Loucy (cell line): ENCODE measurements at regions not wholly inside any gene's neighbourhood (a gene's known extent, or its start where the extent isn't known, plus 50 kb on each side); places are given as distances from the start of the nearest gene placed in this dataset.

Experiments used
- H2AFZ ChIP-seq: fragments of 200-600 bp; sonication (generic); 2 replicates; pipeline ENCODE4 v1.6.0; 2016; ENCODE audit warnings: antibody characterized with exemption, mild to moderate bottlenecking, low read length, moderate library complexity
- H3F3A ChIP-seq: fragments of 200-600 bp; 2 replicates; pipeline ENCODE4 v1.6.0; 2016; ENCODE audit warnings: antibody characterized with exemption, low read depth, mild to moderate bottlenecking
- H3K27me3 ChIP-seq: fragments of 200-600 bp; sonication (generic); 2 replicates; pipeline ENCODE4 v1.6.1; 2014; ENCODE audit warnings: low read length, mild to moderate bottlenecking; ENCODE audit not compliant: insufficient read depth, poor library complexity, severe bottlenecking
- H3K36me3 ChIP-seq: fragments of 200-600 bp; sonication (generic); 2 replicates; pipeline ENCODE4 v1.6.1; 2016; ENCODE audit warnings: low read length; ENCODE audit not compliant: insufficient read depth
- H3K4me1 ChIP-seq: fragments of 200-600 bp; sonication (generic); 2 replicates; pipeline ENCODE4 v1.5.1; 2014; ENCODE audit warnings: low read length, mild to moderate bottlenecking; ENCODE audit not compliant: insufficient read depth, poor library complexity, severe bottlenecking
- H3K4me2 ChIP-seq: fragments of 200-600 bp; sonication (generic); 2 replicates; pipeline ENCODE4 v1.6.0; 2014; ENCODE audit warnings: antibody characterized with exemption, low read length, low read depth, mild to moderate bottlenecking; ENCODE audit not compliant: poor library complexity, severe bottlenecking
- H3K4me3 ChIP-seq: fragments of 200-600 bp; sonication (generic); 2 replicates; pipeline ENCODE4 v1.5.1; 2014; ENCODE audit warnings: low read length, mild to moderate bottlenecking, mixed read lengths; ENCODE audit not compliant: poor library complexity, severe bottlenecking
- H3K79me2 ChIP-seq: fragments of 200-600 bp; sonication (generic); 2 replicates; pipeline ENCODE4 v1.6.1; 2014; ENCODE audit warnings: low read length; ENCODE audit not compliant: insufficient read depth
- H3K9ac ChIP-seq: fragments of 200-600 bp; sonication (generic); 2 replicates; pipeline ENCODE4 v1.6.0; 2014; ENCODE audit warnings: mild to moderate bottlenecking, low read depth, low read length, moderate library complexity; ENCODE audit not compliant: poor library complexity, severe bottlenecking
- H3K9me2 ChIP-seq: fragments of 200-600 bp; sonication (generic); replicated peaks from 2 replicates; pipeline ENCODE4 v1.6.1; 2016; ENCODE audit warnings: low read depth, low read length, mixed read lengths
- H3K9me3 ChIP-seq: fragments of 200-600 bp; sonication (generic); 2 replicates; pipeline ENCODE4 v1.6.1; 2014; ENCODE audit warnings: mild to moderate bottlenecking, antibody characterized with exemption, low read length, low read depth; ENCODE audit not compliant: insufficient read depth
- H4K20me1 ChIP-seq: fragments of 200-600 bp; sonication (generic); 2 replicates; pipeline ENCODE4 v1.6.0; 2014; ENCODE audit warnings: antibody characterized with exemption, low read length, mild to moderate bottlenecking; ENCODE audit not compliant: insufficient read depth, poor library complexity, severe bottlenecking
- EZH2phosphoT487 ChIP-seq: fragments of 200-600 bp; IDR thresholded peaks from 2 replicates; pipeline ENCODE4 v1.6.1; 2018; ENCODE audit warnings: antibody characterized with exemption, mild to moderate bottlenecking, moderate library complexity, borderline replicate concordance
- TF ChIP-seq, protein P1 (sequence below): fragments of 200-600 bp; sonication (generic); conservative IDR thresholded peaks from 2 replicates; pipeline ENCODE4 v1.5.1; 2014; ENCODE audit warnings: mild to moderate bottlenecking, antibody characterized with exemption, low read length

DNA sequence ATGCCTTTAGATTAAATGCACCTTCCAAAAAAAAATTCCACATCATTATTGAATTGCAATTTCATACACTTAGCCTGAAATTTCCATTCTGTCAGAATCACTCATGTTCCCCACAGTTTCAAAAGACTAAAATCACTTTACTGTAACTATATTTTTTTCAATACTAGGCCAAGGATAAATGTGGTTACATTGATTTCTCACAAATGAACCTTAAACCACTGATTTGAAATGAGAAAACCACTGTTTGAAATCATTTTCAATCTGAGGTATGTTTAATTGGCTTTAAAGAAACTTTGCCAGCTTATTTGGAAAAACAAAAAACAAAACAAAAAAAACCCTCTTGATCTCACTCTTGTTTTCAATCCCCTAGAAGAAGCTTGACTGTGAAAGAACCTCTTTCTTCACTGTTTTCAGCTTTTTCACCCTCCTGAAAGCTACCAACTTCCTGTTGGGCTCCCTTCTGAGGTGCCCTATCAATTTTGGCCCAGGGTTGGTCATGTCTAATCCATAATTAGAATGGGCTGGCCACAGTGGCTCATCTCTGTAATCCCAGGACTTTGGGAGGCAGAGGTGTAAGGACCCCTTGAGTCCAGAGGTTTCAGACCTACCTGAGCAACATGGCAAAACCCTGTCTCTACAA, 242.5 kb downstream of the ADGRG6 start:
- H3K9ac ChIP-seq = no peak overlapping the region
- H4K20me1 ChIP-seq = no peaks in the 10 kb centered on the region
- H3K27me3 ChIP-seq = no peaks in the 10 kb centered on the region
- H3K4me3 ChIP-seq = no peak overlapping the region
- no peaks in the 10 kb centered on the region for H3F3A ChIP-seq
- no peaks in the 10 kb centered on the region for H3K9me2 ChIP-seq
- TF ChIP-seq, protein P1, sequence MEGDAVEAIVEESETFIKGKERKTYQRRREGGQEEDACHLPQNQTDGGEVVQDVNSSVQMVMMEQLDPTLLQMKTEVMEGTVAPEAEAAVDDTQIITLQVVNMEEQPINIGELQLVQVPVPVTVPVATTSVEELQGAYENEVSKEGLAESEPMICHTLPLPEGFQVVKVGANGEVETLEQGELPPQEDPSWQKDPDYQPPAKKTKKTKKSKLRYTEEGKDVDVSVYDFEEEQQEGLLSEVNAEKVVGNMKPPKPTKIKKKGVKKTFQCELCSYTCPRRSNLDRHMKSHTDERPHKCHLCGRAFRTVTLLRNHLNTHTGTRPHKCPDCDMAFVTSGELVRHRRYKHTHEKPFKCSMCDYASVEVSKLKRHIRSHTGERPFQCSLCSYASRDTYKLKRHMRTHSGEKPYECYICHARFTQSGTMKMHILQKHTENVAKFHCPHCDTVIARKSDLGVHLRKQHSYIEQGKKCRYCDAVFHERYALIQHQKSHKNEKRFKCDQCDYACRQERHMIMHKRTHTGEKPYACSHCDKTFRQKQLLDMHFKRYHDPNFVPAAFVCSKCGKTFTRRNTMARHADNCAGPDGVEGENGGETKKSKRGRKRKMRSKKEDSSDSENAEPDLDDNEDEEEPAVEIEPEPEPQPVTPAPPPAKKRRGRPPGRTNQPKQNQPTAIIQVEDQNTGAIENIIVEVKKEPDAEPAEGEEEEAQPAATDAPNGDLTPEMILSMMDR = no peak
- no peak for TF ChIP-seq EZH2phosphoT487
- no peaks in the 10 kb centered on the region for H3K79me2 ChIP-seq
- no peak overlapping the region for H2AFZ ChIP-seq
- H3K4me1 ChIP-seq = peaks cover 16% of the 10 kb centered on the region
- no peaks in the 10 kb centered on the region for H3K36me3 ChIP-seq
- no peaks in the 10 kb centered on the region for H3K9me3 ChIP-seq
- no peak overlapping the region for H3K4me2 ChIP-seq

DNA sequence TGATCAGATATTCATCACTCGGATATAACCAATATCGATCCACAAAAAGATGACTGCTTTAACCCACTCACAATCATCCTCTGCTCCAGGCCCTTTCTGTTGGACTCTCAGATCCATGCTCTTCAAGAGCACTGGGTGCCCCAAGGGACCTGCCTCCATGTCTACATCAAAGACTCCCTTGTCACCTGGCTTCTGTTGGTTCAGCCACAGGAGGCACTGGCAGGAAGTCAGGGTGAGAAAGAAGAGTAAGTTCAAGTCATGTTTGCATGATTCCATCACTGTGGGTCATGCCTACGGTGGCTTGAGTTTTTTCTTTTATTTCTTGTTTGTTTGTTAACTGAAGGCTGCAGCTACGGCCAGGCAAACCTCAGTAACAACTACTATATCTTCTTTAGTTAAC, 243.3 kb downstream of the ADGRG6 start:
- Histone ChIP-seq H4K20me1 (no peaks in the 10 kb centered on the region), H3K27me3 (no peaks in the 10 kb centered on the region), H3K4me2 (peak overlapping the region; percentile 29), H3K9me2 (no peaks in the 10 kb centered on the region), H3K4me3 (no peak overlapping the region), H3K79me2 (no peaks in the 10 kb centered on the region), H3F3A (no peaks in the 10 kb centered on the region), H3K9me3 (no peaks in the 10 kb centered on the region), H3K9ac (no peak overlapping the region), H3K4me1 (peaks cover 16% of the 10 kb centered on the region), H3K36me3 (no peaks in the 10 kb centered on the region), H2AFZ (no peak overlapping the region)
- TF ChIP-seq EZH2phosphoT487 = no peak
- TF ChIP-seq, protein P1 = no peak

DNA sequence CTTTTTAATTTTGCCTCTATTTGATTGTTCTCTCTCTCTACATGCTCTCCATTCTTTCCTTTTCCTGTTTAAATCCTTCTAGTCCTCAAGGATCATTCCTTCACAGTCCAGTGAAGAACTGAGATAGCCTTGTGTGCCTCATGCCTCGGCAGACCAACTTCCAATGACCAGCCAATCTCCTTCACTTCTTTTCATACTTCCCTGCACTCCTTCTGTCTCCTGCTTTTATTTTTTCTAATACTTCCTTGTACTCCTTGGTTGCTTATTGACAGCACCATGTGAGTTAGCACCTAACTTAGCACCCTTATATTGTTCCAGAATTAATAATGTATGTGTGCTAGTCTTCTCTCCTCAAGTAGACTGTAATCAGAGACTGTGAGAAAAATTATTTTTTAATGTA, 246.8 kb downstream of the ADGRG6 start:
- no peak overlapping the region for H3K4me3 ChIP-seq
- H2AFZ ChIP-seq = peak overlapping the region; percentile 41; the same call in 1 of the 2 replicates
- H3K79me2 ChIP-seq = no peaks in the 10 kb centered on the region
- no peak for TF ChIP-seq EZH2phosphoT487
- TF ChIP-seq, protein P1 = no peak
- no peaks in the 10 kb centered on the region for H3K27me3 ChIP-seq
- H3K9me3 ChIP-seq = no peaks in the 10 kb centered on the region
- H4K20me1 ChIP-seq = no peaks in the 10 kb centered on the region
- H3K9me2 ChIP-seq = no peaks in the 10 kb centered on the region
- H3K4me2 ChIP-seq = no peak overlapping the region
- no peaks in the 10 kb centered on the region for H3K36me3 ChIP-seq
- H3K4me1 ChIP-seq = peaks cover 20% of the 10 kb centered on the region
- no peak overlapping the region for H3K9ac ChIP-seq
- H3F3A ChIP-seq = no peaks in the 10 kb centered on the region
